ENCODE measurements at regions not wholly inside any gene's neighbourhood (a gene's known extent, or its start where the extent isn't known, plus 50 kb on each side); places are given as distances from the start of the nearest gene placed in this dataset.

DNA sequence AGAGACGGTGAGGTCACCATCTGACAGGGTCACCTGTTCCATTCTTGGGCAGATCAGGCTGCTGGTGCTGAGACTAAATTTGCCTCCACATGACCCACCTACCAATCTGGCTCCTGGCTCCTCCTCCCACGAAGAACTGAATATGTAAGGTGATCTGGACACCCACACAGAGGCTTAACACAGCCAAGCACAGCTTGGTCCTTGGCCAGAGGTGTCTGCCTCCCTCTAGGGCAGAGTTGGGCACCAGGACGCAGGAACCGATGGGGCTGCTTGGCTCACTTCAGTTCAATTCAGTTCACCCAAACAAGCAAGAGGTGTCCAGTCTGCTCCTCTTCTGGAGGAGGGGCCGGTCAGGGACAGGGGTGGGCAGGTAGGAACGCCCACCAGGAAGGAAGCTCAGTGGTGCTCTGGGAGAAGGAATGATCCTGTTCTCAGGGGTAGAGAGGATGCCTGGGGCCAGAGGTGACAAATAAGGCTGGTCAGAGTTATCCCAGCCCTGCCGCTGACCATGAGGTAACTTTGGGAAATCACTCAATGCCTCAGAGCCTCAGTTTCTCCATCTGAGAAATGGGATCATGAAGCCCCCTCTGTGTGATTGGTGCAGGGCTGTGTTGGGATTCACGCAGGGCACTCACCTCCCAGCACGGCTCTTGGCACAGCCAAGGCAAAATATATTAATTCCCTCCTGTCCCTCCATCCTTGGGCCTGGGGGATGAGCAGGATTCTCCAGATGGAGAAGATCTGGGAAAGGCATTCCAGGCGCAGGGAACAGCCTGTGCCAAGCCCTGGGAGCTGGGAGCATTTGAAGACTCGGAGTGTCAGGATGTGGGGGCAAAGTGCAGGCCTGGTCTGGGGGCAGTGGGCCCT is 284.5 kb downstream of the PTPRU start:
- Histone ChIP-seq H3K27ac (ENCODE audit: low read depth in 1 of 2, low read length in 2 of 2) (no peak overlapping the region), H3K36me3 (ENCODE audit: control insufficient read depth in 1 of 2, insufficient read depth in 2 of 2, low read length in 1 of 2) (no peaks in the 10 kb centered on the region), H3K4me1 (ENCODE audit: control insufficient read depth in 1 of 2, insufficient read depth in 2 of 2, low read length in 2 of 2) (no peaks in the 10 kb centered on the region), H3K9me3 (ENCODE audit: control insufficient read depth, low read length) (no peaks in the 10 kb centered on the region), H3K27me3 (ENCODE audit: control insufficient read depth in 1 of 2, insufficient read depth in 2 of 2, low read length in 1 of 2) (peaks cover 0 to 5% of the 10 kb centered on the region in 2 donors), H3K4me3 (ENCODE audit: low read length in 2 of 2) (no peak overlapping the region)
- no peak for ATAC-seq (ENCODE audit: low FRiP score)
- intact Hi-C loops (cut with DNase I), result no loop called here
- WGBS, 2 donors, result 66 to 70% methylated on average over 11 of the region's 11 CpGs
- peak in 1 of 2 donors; percentile 57 for DNase-seq

GRCh38 chr1:29519788-29520110 is 283.4 kb downstream of the PTPRU start:
- Histone ChIP-seq H3K27ac (ENCODE audit: low read depth in 1 of 2, low read length in 2 of 2) (no peak overlapping the region), H3K36me3 (ENCODE audit: control insufficient read depth in 1 of 2, insufficient read depth in 2 of 2, low read length in 1 of 2) (no peaks in the 10 kb centered on the region), H3K4me1 (ENCODE audit: control insufficient read depth in 1 of 2, insufficient read depth in 2 of 2, low read length in 2 of 2) (no peaks in the 10 kb centered on the region), H3K27me3 (ENCODE audit: control insufficient read depth in 1 of 2, insufficient read depth in 2 of 2, low read length in 1 of 2) (peaks cover 0 to 5% of the 10 kb centered on the region in 2 donors), H3K9me3 (ENCODE audit: control insufficient read depth, low read length) (no peaks in the 10 kb centered on the region), H3K4me3 (ENCODE audit: low read length in 2 of 2) (no peak overlapping the region)
- ATAC-seq (ENCODE audit: low FRiP score) (no peak), DNase-seq (peak in 1 of 2 donors; percentile 37)
- intact Hi-C loops (cut with DNase I), result no loop called here
- 12 to 13% methylated on average over 8 of the region's 8 CpGs for WGBS, 2 donors

- Histone ChIP-seq H3K27ac (ENCODE audit: low read depth in 1 of 2, low read length in 2 of 2) (no peak overlapping the region), H3K4me1 (ENCODE audit: control insufficient read depth in 1 of 2, insufficient read depth in 2 of 2, low read length in 2 of 2) (no peaks in the 10 kb centered on the region), H3K9me3 (ENCODE audit: control insufficient read depth, low read length) (no peaks in the 10 kb centered on the region), H3K27me3 (ENCODE audit: control insufficient read depth in 1 of 2, insufficient read depth in 2 of 2, low read length in 1 of 2) (peaks cover 0 to 5% of the 10 kb centered on the region in 2 donors), H3K4me3 (ENCODE audit: low read length in 2 of 2) (no peak overlapping the region), H3K36me3 (ENCODE audit: control insufficient read depth in 1 of 2, insufficient read depth in 2 of 2, low read length in 1 of 2) (no peaks in the 10 kb centered on the region)
- DNase-seq (peak in 1 of 2 donors; percentile 42), ATAC-seq (ENCODE audit: low FRiP score) (no peak)
- WGBS, 2 donors, result 55 to 59% methylated on average over 9 of the region's 9 CpGs
- intact Hi-C loops (cut with DNase I), result no loop called here
Measured at GRCh38 chr1:29519108-29519787, 282.9 kb downstream of the PTPRU start.

DNA sequence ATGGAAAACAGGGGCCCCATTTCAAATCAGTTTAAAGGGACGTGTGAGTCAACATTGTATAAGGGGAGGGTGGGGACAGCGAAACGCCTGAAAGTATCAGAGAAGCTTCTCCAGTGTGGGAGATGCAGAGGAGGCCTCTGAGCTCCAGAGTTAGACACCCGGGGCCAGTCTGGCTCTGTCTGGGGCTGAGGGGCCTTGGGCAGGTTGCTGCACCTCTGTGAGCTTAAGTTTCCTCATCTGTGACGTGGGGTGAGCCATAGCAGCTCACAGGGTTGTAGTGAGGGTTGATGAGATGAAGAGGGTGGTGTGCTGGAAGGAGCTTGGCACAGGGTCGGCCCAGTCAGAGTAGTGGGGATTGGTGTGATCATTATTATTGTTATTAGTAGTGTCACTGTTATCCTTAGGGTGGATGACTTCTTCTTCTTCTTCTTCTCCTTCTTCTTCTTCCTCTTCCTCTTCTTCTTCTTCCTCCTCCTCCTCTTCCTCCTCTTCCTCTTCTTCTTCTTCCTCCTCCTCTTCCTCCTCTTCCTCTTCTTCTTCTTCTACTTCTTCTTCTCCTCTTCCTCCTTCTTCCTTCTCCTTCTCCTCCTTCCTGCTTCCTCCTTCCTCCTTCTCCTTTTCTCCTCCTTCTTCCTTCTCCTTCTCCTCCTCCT is 282.0 kb downstream of the PTPRU start:
- Histone ChIP-seq H3K27me3 (ENCODE audit: control insufficient read depth in 1 of 2, insufficient read depth in 2 of 2, low read length in 1 of 2) (peaks cover 0 to 5% of the 10 kb centered on the region in 2 donors), H3K4me1 (ENCODE audit: control insufficient read depth in 1 of 2, insufficient read depth in 2 of 2, low read length in 2 of 2) (no peaks in the 10 kb centered on the region), H3K9me3 (ENCODE audit: control insufficient read depth, low read length) (no peaks in the 10 kb centered on the region), H3K36me3 (ENCODE audit: control insufficient read depth in 1 of 2, insufficient read depth in 2 of 2, low read length in 1 of 2) (no peaks in the 10 kb centered on the region), H3K4me3 (ENCODE audit: low read length in 2 of 2) (no peak overlapping the region), H3K27ac (ENCODE audit: low read depth in 1 of 2, low read length in 2 of 2) (no peak overlapping the region)
- WGBS, 2 donors, result 78 to 83% methylated on average over 6 of the region's 6 CpGs
- intact Hi-C loops (cut with DNase I), result no loop called here
- peak in 1 of 2 donors; percentile 36 for DNase-seq
- ATAC-seq (ENCODE audit: low FRiP score), result no peak

DNA sequence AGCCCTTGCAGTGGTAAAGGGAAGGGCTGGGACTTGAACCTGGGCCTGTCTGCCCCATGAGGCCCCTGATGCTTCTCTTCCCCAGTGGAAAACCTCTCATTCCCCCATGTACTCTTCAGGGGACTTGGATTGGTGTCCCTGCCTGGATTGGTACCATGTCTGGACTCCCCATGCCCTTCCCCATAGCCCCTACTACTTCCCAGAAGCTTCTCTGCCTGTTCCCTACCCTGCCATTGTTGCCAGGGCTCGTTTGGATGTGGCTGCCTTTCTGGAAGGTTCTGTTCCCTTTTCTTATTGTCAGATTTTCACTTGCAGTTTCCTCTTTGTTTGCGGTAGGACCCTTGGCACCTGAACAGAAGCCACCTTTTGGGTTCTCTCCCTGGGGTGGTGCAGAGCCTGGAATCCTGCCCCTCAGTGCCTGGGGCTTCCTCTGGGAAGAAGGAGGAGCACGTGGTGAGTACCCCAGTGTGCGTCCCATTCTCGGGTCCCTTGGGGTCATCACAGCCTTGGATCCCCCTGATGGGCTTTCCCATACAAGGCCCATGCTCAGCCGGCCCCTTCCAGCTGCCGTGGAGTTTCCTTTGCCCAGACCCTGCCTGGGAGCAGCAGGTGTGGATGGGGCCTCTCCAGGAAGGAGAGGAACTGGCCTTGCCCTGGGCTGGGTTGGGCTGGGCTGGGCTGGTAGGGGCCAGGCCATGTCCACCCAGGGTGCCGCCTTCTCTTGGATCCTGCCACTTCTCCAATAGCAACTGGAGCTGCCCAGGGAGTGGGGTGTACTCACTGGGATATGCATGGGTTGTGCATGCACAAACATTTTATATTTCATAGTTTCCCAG is 281.1 kb downstream of the PTPRU start:
- 72 to 78% methylated on average over 8 of the region's 8 CpGs for WGBS, 2 donors

GRCh38 chr1:29516063-29516820 is 279.9 kb downstream of the PTPRU start:
- no peak overlapping the region for H3K4me3 ChIP-seq (ENCODE audit: low read length in 2 of 2)
- H3K36me3 ChIP-seq (ENCODE audit: control insufficient read depth in 1 of 2, insufficient read depth in 2 of 2, low read length in 1 of 2), result no peaks in the 10 kb centered on the region
- H3K4me1 ChIP-seq (ENCODE audit: control insufficient read depth in 1 of 2, insufficient read depth in 2 of 2, low read length in 2 of 2), result no peaks in the 10 kb centered on the region
- intact Hi-C loops (cut with DNase I), result no loop called here
- WGBS, 2 donors, result 81 to 83% methylated on average over 5 of the region's 5 CpGs
- H3K9me3 ChIP-seq (ENCODE audit: control insufficient read depth, low read length), result no peaks in the 10 kb centered on the region
- no peak for DNase-seq
- no peak overlapping the region for H3K27ac ChIP-seq (ENCODE audit: low read depth in 1 of 2, low read length in 2 of 2)
- ATAC-seq (ENCODE audit: low FRiP score), result no peak
- H3K27me3 ChIP-seq (ENCODE audit: control insufficient read depth in 1 of 2, insufficient read depth in 2 of 2, low read length in 1 of 2), result peaks cover 0 to 5% of the 10 kb centered on the region in 2 donors

More for the DNA sequence above, 281.1 kb downstream of the PTPRU start:
- Histone ChIP-seq H3K4me1 (ENCODE audit: control insufficient read depth in 1 of 2, insufficient read depth in 2 of 2, low read length in 2 of 2) (no peaks in the 10 kb centered on the region), H3K36me3 (ENCODE audit: control insufficient read depth in 1 of 2, insufficient read depth in 2 of 2, low read length in 1 of 2) (no peaks in the 10 kb centered on the region), H3K4me3 (ENCODE audit: low read length in 2 of 2) (no peak overlapping the region), H3K27me3 (ENCODE audit: control insufficient read depth in 1 of 2, insufficient read depth in 2 of 2, low read length in 1 of 2) (peaks cover 0 to 5% of the 10 kb centered on the region in 2 donors), H3K27ac (ENCODE audit: low read depth in 1 of 2, low read length in 2 of 2) (no peak overlapping the region), H3K9me3 (ENCODE audit: control insufficient read depth, low read length) (no peaks in the 10 kb centered on the region)
- intact Hi-C loops (cut with DNase I), result no loop called here
- ATAC-seq (ENCODE audit: low FRiP score), result no peak
- DNase-seq, result peak in 1 of 2 donors; percentile 53

GRCh38 chr1:29515170-29515955 is 279.0 kb downstream of the PTPRU start:
- Histone ChIP-seq H3K9me3 (ENCODE audit: control insufficient read depth, low read length) (no peaks in the 10 kb centered on the region), H3K27ac (ENCODE audit: low read depth in 1 of 2, low read length in 2 of 2) (no peak overlapping the region), H3K4me3 (ENCODE audit: low read length in 2 of 2) (no peak overlapping the region), H3K36me3 (ENCODE audit: control insufficient read depth in 1 of 2, insufficient read depth in 2 of 2, low read length in 1 of 2) (no peaks in the 10 kb centered on the region), H3K27me3 (ENCODE audit: control insufficient read depth in 1 of 2, insufficient read depth in 2 of 2, low read length in 1 of 2) (peaks cover 0 to 5% of the 10 kb centered on the region in 2 donors), H3K4me1 (ENCODE audit: control insufficient read depth in 1 of 2, insufficient read depth in 2 of 2, low read length in 2 of 2) (no peaks in the 10 kb centered on the region)
- intact Hi-C loops (cut with DNase I), result no loop called here
- ATAC-seq (ENCODE audit: low FRiP score) (no peak), DNase-seq (no peak)
- 55 to 60% methylated on average over 7 of the region's 7 CpGs for WGBS, 2 donors

All from aorta (tissue), 5 donors.